GM18517 (cell line): ENCODE measurements at regions not wholly inside any gene's neighbourhood (a gene's known extent, or its start where the extent isn't known, plus 50 kb on each side); places are given as distances from the start of the nearest gene placed in this dataset.
A peak's percentile ranks its signal among the peaks of the same experiment; 100 is the strongest.
"Not testable (repeated sequence)": the region's sequence is repeated elsewhere in the genome, so short reads cannot be mapped to it uniquely, and the experiment has no call there.

ENCODE experiments used
- ATAC-seq: cut with Tn5 transposase; IDR thresholded peaks from one replicate; pipeline ENCODE4 v1.9.1; 2021; ENCODE audit warnings: mild to moderate bottlenecking, moderate library complexity; ENCODE audit not compliant: unreplicated experiment

DNA sequence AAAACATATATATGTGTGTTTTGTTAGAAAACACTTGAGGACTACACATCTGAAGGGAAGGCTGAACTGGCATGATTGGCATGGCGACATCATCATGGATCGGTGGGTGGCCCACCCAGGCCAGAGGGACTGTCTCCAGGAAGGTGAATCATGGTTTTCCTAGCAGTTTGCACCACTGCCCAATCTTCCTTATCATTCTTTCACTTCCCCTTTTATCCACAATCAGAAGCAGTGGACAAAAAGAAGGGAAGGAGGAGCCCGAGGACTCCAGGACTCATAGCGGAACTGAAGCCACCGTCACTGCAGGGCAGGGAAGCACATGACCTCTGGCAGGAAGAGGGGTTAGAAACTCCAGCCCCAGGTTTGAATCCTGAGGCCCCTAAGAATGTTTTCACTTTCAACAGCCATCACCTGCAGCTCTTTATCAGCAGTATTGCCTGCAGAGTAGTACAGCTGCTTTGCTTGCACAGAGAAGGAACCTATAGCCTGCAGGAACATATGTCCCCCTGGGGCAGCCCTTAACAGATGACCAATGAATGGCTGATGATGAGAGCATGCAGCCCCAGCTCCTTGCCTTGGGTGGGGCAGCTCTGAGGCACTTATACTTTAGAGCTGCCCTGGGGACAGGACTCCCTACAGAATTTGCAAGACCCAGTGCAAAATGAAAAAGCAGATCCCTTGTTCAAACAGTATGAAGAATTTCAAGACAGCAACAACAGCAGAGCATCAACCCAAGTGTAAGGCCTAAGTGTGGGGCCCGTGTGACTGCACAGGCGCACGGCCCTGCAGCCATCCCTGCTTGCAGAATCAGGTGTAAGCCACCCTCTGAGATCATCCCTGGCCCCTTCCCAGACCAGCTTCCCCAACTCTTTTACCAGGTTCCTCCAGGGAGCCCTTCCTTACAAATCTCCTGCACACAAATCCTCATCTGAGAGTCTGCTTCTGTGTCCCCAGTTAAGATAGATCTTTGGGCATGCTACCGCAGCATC, 241.8 kb upstream of the IRF2BP2 start:
- no peak for ATAC-seq

DNA sequence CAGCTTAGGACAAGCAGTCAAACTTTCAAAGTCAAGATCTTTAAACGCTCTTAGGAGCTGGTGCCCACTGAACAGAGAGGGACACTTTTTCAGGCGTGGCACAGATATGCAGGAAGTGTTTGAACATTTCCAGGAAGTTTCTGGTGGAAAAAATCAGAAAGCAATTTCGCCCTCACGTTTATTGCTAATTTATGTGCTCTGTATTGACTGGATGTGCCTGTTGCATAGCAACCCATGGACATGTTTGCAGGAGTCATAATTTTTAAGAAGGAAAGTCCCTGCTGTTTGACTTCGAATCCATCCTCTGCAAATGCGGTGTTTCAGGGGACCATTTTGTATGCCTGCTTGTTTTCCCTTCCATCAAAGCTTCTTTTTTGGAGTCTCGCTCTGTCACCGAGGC, 239.9 kb upstream of the IRF2BP2 start:
- no peak for ATAC-seq

DNA sequence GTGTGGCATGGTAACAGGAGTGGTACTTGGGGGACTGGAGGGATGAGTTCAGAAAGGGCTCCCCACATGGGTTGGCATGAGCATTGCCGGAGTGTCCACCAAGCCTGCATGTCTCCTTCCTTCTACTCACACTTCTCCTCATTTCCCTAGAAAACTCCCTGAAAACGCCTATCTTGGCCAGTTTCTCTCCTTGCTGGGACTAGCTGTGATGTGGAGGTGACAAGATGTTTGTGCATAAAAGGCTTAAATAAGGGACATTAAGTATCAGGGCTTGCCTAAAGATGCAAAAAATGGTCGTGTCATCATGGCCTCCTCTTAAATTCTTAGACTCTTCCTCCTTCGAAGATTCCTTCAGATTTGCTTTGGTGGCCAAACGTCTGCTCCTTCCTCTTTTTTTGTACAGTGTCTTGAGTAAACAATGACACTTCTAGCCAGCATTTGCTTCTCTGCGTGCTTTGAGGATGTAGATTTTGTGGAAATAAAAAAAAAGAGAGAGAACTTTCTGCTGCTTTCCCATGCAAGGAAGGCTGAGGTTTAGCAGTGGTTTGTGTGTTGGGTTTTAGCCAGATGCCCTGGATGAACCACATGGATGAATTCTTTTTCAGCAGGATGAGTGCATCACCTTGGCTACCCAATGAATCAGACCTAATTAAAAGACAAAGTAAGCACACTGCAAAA, 239.1 kb upstream of the IRF2BP2 start:
- no peak for ATAC-seq

DNA sequence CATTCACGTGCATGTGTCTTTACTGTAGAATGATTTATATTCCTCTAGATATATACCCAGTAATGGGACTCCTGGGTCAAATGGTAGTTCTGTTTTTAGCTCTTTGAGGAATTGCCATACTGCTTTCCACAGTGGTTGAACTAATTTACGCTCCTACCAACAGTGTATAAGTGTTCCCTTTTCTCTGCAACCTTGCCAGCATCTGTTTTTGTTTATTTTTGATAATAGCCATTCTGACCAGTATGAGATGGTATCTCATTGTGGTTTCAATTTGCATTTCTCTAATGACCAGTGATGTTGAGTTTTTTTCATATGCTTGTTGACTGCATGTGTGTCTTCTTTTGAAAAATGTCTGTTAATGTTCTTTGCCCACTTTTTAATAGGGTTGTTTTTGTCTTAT, 236.8 kb upstream of the IRF2BP2 start:
- ATAC-seq: not testable (repeated sequence)

DNA sequence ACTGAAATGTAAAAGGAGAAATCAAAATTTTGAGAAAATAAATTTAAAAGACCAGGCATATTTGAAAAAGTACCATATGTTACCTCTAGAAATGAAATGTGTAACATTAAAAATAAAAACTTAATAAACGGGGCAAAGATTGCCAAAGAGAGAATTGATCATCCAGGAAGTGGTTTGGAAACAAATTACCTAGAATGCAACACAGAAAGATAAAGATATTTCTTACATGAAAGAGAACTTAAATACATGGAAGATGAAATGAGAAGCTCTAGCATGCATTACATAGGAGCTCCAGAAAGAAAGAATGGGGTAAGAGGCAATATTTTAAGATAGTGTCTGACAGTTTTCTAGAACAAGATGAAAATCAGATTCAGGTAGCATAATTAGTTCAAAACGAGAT, 235.9 kb upstream of the IRF2BP2 start:
- ATAC-seq: no peak

DNA sequence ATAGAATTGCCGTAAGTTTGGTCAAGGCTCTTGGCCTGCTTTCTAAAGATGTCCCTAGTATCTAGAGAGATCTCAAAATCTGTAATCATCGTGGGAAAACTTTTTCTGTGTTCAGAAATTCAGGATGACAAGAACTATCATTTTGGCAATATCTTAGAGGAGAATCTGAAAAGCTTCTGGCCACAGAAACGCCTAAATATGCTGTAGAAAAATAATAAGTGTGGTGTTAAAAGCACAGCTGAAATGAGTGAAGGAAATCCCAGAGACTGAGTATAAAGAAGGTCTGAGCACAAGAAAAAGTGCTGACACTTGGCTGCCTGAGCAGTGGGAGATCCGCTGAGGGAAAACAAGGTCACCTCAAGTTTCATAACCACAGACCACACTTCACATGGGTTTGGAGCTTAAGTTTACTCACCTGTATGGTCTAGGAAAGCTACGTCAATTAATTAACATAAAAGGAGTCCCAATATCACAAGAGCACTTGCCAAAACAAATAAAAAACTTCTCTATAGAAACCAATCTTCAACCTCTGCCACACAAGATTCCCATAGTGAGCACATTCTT, 235.2 kb upstream of the IRF2BP2 start:
- no peak for ATAC-seq

DNA sequence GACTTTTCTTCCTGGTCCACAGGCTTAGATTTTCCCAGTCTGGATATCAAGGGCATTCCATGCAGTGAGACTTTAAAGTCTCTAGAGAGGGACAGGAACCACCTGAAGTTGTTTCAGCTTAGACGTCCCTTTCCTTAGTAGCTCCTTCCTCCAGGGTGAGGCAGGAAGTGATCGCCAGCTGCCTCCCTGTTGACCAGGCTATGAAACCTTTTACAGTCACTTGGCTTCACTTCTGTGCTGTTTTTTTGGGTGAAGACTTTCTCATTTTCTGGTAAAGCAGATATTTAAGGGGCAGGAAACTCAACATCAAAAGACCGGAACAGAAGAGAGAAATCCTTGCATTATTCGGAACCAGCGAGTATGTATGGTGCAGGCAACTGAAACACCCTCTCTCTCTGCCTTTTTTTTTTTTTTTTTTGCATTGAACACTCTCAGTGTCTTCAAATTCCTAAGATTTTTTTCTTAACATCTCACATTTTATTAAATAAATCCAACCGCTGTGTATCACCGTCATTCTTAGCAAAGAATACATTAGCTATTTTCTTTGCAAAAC, 234.6 kb upstream of the IRF2BP2 start:
- no peak for ATAC-seq

DNA sequence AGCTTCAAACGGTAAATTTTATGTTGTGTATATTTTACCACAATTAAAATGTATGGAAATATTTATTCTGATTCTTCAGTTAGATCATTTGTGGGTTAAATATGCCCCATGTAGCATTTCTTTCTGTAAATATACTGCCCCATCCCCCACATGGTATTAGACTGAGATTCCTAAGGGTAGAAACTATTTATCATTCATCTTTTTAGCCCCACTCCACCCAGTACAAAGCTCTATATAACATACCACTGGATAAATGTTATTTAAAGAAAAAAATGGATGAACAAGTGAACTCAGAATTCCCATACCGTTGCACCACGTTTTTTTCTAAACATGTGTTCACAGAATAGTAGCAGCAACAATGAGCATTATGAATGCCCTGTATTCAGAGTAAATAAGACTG, 234.0 kb upstream of the IRF2BP2 start:
- ATAC-seq: no peak

DNA sequence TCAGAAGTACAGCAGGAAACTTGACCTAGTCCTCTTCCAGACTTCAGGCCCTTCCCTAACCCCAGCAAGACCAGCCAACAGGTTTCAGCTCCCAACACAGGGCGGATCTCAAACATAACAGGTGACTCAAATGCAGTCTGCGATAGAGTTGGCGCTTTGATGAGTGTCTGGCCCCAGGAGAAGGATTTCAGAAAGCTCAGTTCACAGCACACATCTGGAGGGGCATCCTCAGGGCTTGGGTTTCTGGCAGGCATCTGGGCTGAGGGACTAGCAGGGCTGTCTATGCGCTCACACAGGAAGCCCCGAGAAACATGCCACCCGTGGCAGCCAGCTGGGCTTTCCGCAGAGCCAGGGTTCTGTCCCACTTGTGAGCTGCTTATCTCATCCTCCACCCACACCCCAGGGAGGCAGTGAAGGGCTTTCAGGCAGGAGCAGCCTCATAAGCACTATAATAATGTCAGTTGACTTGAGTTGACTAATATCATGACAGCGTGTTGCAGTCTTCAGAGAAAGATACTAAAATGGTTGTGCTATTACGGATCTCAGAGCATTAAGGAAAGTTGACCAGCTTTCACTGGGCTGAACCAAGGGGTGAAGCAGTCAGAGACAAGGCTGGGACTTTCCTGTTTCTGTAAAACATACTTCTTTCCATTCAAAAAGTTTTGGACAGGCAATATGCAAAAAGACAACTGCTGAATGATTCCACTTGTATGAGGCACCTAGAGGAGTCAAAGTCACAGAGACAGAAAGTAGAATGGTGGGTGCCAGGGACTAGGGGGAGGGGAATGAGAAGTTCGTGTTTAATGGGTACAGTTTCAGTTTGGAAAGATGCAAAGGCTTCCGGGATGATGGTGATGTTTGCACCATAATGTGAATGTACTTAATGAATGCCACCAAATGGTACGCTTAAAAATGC, 233.0 kb upstream of the IRF2BP2 start:
- peak; percentile 80 for ATAC-seq

DNA sequence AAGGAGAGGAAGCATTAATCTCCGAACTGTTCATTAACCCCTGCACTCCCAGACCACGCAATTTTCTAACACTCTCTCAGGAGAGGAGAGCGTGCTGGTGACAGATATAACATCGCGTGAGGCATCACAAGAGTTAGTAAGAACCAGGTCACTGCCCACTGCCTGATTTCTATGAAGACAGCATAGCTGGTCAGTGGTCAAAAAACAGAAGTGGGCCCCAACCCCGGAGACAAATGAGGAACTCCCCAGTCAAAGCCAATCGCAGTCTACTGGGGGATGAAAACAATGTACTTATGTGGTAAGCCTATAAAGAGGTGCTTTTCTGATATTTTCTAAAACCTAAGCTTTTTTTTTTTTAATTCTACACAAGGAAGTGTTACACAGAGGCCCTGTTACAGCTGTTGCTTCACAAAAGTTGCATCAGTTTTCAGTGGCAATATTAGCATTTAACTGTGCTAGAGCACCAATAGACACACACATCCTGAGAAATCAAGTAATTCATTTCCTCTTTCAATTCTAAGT, 231.8 kb upstream of the IRF2BP2 start:
- ATAC-seq: no peak

DNA sequence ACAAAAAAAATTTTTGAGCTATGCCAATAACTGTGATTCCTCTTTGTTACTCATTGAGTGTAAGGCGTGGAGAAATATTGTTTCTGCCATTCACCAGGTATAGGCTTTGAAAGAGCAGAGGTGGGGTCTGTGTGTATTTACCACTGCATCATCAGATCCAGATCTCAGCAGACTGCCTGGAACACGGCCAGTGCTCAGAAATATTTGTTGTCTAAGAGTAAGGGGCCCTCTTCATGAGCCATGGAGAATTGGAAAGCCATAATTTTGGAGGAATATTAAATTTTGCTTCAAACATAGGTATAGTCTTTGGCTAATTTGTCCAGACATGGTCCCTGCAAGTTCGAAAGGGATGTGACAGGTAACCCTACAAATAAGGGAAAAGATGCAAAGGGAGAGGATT, 231.3 kb upstream of the IRF2BP2 start:
- no peak for ATAC-seq

DNA sequence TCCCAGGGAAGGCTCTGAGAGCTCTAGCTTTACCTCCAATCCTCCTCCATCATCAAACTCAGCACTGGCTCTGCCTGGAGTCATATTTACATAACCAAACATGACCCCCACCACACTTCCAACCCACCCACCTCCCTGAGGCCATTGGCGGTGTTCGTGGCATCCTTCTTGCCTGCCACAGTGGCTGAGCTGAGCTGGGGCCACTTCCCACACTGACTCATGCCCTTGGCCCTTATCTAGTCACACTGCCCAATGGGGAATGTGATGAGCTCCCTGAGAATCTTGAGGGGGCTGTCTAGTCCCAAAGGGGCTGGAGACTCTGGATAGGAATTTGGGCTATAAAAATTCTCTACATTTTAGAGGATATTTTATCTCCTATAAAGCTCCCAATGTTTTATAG, 230.9 kb upstream of the IRF2BP2 start:
- no peak for ATAC-seq

DNA sequence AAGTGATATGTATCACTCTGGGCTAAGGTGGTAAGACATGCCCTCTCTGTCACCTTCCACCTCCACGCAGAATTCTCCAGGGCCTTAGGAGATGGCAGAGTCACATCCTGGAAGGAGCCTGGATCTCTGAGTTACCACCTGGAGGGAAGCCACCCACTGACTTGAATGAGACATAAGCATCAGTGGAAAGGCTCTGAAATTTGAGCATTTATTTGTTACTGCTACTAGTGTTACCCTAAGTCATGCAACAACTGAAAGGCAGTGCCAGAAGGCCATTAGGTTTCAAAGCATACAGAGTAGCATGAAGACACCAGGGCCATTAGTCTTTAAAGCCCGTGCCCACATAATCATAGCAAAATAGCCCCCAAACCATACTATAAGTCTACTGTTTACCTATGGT, 230.3 kb upstream of the IRF2BP2 start:
- ATAC-seq: no peak

DNA sequence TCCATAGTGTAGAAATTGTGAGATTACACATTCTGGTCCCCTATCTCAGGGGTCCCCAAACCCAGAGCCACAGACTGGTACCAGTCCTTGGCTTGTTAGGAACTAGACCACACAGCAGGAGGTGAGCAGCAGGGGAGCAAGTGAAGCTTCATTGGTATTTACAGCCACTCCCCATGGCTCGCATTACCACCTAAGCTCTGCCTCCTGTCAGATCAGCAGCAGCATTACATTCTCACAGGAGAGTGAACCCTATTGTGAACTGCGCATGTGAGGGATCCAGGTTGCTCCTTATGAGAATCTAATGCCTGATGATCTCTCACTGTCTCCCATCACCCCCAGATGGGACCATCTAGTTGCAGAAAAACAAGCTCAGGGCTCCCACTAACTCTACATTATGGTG, 229.7 kb upstream of the IRF2BP2 start:
- ATAC-seq: no peak

DNA sequence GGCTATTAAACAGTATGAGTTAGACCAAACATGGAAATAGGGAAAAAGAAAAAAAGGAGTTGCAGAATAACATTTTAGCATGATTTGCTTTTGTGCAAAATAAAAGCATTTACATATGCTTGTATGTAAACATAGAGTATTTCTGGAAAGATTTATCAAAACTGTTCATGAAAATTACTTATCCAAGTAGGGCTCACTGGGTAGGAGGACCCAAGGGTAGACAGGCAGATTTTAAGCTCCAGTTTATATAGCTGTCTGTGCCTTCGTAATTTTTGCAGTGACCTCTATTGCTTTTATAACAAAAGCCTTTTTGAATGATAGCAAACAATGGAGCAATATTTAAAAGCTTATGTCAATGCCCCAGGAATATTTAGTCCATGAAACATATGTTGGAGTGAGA, 228.8 kb upstream of the IRF2BP2 start:
- no peak for ATAC-seq

DNA sequence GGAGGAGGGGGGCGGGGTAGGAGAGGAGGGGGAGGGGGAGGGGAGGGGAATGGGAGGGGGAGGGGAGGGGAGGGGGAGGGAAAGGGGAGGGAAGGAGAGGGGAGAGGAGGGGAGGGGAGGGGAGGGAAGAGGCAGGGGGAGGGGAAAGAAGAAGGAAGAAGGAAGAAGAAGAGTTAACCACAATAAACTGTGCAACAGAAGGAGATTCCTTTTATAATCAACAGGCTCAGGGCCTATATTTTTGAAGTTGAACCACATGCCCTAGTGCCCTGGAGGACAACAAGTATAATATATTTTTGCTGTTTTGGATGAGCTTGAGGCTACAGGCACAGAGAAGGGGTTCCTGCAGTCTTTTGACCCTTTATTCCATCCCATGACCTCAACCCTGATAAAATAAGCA, 228.2 kb upstream of the IRF2BP2 start:
- no peak for ATAC-seq

DNA sequence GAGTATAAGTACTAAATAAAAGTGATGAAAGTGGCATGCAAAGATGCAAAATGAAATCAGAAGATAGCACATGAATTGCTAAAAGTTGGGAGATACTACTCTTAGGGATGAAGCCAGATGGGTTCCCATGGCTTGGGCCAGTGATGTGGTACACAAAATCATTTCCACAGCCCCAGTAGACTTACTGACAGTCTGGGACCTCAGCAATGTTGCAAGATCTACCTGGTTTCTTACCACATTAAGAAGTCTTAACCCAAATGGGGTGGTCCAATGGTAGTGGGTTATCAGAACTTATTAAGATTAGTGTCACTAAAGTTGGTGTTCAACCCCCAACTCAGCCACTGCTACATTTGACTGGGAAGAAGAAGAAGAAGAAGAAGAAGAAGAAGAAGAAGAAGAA, 227.7 kb upstream of the IRF2BP2 start:
- no peak for ATAC-seq

DNA sequence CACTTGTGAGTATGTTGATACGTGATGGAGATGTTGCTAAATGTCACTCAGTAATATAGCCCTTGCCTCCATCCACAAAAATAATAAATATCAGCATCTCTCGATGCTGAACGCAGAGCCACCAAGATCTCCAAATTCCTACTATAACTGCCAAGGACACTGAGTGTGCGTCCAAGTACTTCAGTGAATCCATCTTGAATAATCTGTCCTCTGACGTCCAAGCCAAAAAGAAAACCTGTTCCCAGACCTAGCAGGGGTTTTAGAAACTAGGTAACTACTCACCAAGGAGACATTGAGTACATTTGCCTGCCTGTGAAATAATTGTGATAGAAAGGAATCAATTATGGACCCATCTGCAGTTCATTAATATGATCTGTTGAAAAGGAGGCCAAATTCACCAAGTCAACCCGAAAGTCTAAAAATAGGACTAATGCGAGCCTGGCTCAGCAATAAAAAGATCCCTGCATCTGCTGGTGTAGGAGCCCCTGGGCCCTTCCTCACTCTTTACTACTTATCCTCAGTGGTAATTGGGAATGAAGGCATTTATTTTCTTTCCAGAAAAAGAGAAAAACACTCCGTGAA, 226.9 kb upstream of the IRF2BP2 start:
- no peak for ATAC-seq

DNA sequence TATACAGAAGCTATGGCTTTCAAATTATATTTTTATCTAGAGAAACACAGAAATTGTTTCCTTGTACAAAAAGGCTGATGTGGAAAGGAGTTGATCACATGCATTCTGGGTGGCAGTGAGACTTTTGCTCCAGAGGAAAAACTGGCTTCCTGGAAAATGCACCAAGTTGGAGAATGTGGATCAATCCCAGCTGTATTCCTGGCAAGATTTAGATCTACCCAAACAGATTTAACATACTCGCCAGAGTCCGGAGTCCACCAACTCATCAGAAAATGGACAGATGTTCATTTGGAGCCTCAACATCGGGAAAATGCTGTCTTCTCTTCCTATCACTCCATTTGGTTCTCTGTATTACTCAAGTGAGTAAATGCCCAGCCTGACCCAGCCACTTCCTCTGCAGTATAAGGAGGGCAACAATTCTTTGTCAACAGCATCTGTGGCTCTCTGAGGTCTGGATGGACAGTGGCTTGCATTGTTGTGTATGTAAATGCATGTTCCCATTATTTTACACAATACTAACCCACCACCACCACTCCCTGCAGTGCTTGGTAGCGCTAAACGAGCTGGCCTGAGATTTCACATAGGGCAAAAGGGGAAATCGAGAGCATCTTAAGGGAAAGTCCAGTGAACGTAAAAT, 226.2 kb upstream of the IRF2BP2 start:
- no peak for ATAC-seq

DNA sequence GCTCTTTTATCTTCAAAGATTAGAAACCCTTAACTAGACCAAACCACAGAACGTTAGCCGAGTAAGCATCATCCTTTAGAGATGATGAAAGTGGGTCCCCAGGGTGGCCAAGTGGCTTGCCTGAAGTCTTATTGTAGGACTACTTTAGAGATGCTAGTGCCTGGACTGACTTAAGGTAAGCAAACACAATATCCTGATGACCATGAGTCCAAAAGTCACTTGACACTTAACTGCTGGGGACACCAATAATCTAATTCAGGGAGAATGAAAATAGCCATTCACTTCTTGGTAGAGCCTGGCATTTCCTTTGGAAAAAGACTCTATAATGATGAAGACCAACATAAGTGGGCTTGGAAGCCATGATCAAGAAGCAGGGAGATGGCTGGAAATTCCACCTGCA, 225.3 kb upstream of the IRF2BP2 start:
- ATAC-seq: no peak
